IMR-90 (cell line): ENCODE measurements at regions not wholly inside any gene's neighbourhood (a gene's known extent, or its start where the extent isn't known, plus 50 kb on each side); places are given as distances from the start of the nearest gene placed in this dataset.

Experiments used
- ATAC-seq: fragments of 200-7000 bp; cut with Tn5 transposase; 2 replicates; pipeline ENCODE4 v1.9.1; 2020; ENCODE audit warnings: low read depth, mild to moderate bottlenecking, moderate library complexity
- BruUV-seq: library from RNA; stranded (reverse); fragments of 400-500 nt; replicated peaks from 2 replicates; lab custom pipeline; 2021; lab: Mats Ljungman, UMichigan
- CTCF ChIA-PET: fragments of 300-600 bp; formaldehyde crosslinking; extraction: SDS; loops from one replicate; lab custom pipeline; 2021; ENCODE audit warnings: antibody characterized with exemption; lab: Yijun Ruan, JAX
- POLR2A ChIA-PET: fragments of 300-600 bp; sonication (Branson Sonifier 250); formaldehyde crosslinking; loops from one replicate; lab custom pipeline; 2022; ENCODE audit warnings: antibody characterized with exemption; ENCODE audit not compliant: unreplicated experiment; lab: Charles Lee
- DNase-seq: peaks from one replicate; pipeline ENCODE4 v3.0.0; 2013
- H2AFZ ChIP-seq: replicated peaks from 2 replicates; pipeline ENCODE3; 2013; ENCODE audit warnings: low read length, mild to moderate bottlenecking; ENCODE audit not compliant: poor library complexity
- H2AK5ac ChIP-seq: 2 replicates; pipeline ENCODE4 v1.6.1; 2013; ENCODE audit warnings: low read depth, low read length, inconsistent platforms
- H2AK9ac ChIP-seq: replicated peaks from 2 replicates; pipeline ENCODE3; 2013; ENCODE audit warnings: mild to moderate bottlenecking, low read depth, low read length, moderate library complexity; ENCODE audit not compliant: poor library complexity
- H2BK120ac ChIP-seq: 2 replicates; pipeline ENCODE4 v1.6.1; 2013; ENCODE audit warnings: low read depth, low read length, inconsistent platforms
- H2BK15ac ChIP-seq: 3 replicates; pipeline ENCODE4 v1.6.1; 2013; ENCODE audit warnings: low read depth, low read length, inconsistent platforms
- H2BK20ac ChIP-seq: 2 replicates; pipeline ENCODE4 v1.6.1; 2013; ENCODE audit warnings: low read depth, mild to moderate bottlenecking, inconsistent platforms, low read length, moderate library complexity
- H2BK5ac ChIP-seq: 2 replicates; pipeline ENCODE4 v1.6.1; 2013; ENCODE audit warnings: mild to moderate bottlenecking, low read depth, low read length, inconsistent platforms; ENCODE audit not compliant: poor library complexity, severe bottlenecking
- H3K14ac ChIP-seq: replicated peaks from 2 replicates; pipeline ENCODE4 v1.6.1; 2013; ENCODE audit warnings: low read depth, low read length, inconsistent platforms
- H3K18ac ChIP-seq: 2 replicates; pipeline ENCODE4 v1.6.1; 2013; ENCODE audit warnings: low read depth, low read length, control low read depth
- H3K23ac ChIP-seq: 2 replicates; pipeline ENCODE4 v1.6.1; 2013; ENCODE audit warnings: low read depth, low read length, inconsistent platforms
- H3K27ac ChIP-seq: 2 replicates; pipeline ENCODE4 v1.5.1; 2013; ENCODE audit warnings: mild to moderate bottlenecking, control low read depth, low read length; ENCODE audit not compliant: insufficient read depth
- H3K27me3 ChIP-seq: 2 replicates; pipeline ENCODE4 v1.6.1; 2013; ENCODE audit warnings: low read length; ENCODE audit not compliant: control insufficient read depth, insufficient read depth
- H3K36me3 ChIP-seq: 2 replicates; pipeline ENCODE4 v1.6.1; 2013; ENCODE audit warnings: low read length, mixed read lengths; ENCODE audit not compliant: control insufficient read depth, insufficient read depth
- H3K4ac ChIP-seq: 2 replicates; pipeline ENCODE4 v1.6.1; 2013; ENCODE audit warnings: low read depth, low read length, inconsistent platforms
- H3K4me1 ChIP-seq: 2 replicates; pipeline ENCODE4 v1.6.1; 2013; ENCODE audit warnings: low read length, mixed read lengths; ENCODE audit not compliant: control insufficient read depth, insufficient read depth
- H3K4me2 ChIP-seq: 2 replicates; pipeline ENCODE4 v1.6.1; 2013; ENCODE audit warnings: low read depth, mild to moderate bottlenecking, control low read depth, low read length, moderate library complexity
- H3K4me3 ChIP-seq: 2 replicates; pipeline ENCODE4 v1.5.1; 2013; ENCODE audit warnings: low read depth, mild to moderate bottlenecking, control low read depth, low read length, moderate library complexity; ENCODE audit not compliant: insufficient read depth
- H3K56ac ChIP-seq: 2 replicates; pipeline ENCODE4 v1.6.1; 2013; ENCODE audit warnings: low read length, inconsistent platforms; ENCODE audit not compliant: insufficient read depth; ENCODE audit errors: extremely low read depth
- H3K79me1 ChIP-seq, 2 experiments: 2 replicates each; pipeline ENCODE4 v1.6.1; 2013; ENCODE audit warnings: low read length in 2 of 2, inconsistent platforms in 1 of 2, low read depth in 1 of 2
- H3K9ac ChIP-seq: 2 replicates; pipeline ENCODE4 v1.6.1; 2013; ENCODE audit warnings: low read depth, low read length, control low read depth
- H3K9me1 ChIP-seq: 2 replicates; pipeline ENCODE4 v1.6.1; 2013; ENCODE audit warnings: low read length, inconsistent platforms; ENCODE audit not compliant: insufficient read depth
- H3K9me3 ChIP-seq: 2 replicates; pipeline ENCODE4 v1.6.1; 2013; ENCODE audit warnings: low read length; ENCODE audit not compliant: control insufficient read depth, insufficient read depth
- H4K20me1 ChIP-seq: 2 replicates; pipeline ENCODE4 v1.6.1; 2013; ENCODE audit warnings: low read length, inconsistent platforms; ENCODE audit not compliant: insufficient read depth
- H4K5ac ChIP-seq: 2 replicates; pipeline ENCODE4 v1.6.1; 2013; ENCODE audit warnings: mild to moderate bottlenecking, low read depth, low read length, control low read depth
- H4K8ac ChIP-seq, 2 experiments: 2 replicates each; pipeline ENCODE4 v1.6.1; 2013; ENCODE audit warnings: low read depth in 2 of 2, low read length in 2 of 2, control low read depth in 1 of 2, inconsistent platforms in 1 of 2
- H4K91ac ChIP-seq: 2 replicates; pipeline ENCODE4 v1.6.1; 2013; ENCODE audit warnings: low read depth, low read length, inconsistent platforms; ENCODE audit not compliant: insufficient read depth
- FOS ChIP-seq: fragments of 150-350 bp; IDR thresholded peaks from 2 replicates; pipeline ENCODE4 v1.6.1; 2016; ENCODE audit warnings: low read depth, low read length
- NFE2L2 ChIP-seq: fragments of 150-350 bp; IDR thresholded peaks from 2 replicates; pipeline ENCODE4 v1.6.1; 2016; ENCODE audit warnings: low read depth, mild to moderate bottlenecking, low read length
- POLR2A ChIP-seq: IDR thresholded peaks from 2 replicates; pipeline ENCODE4 v1.6.1; 2012; ENCODE audit warnings: mild to moderate bottlenecking, low read depth, low read length
- RFX5 ChIP-seq: IDR thresholded peaks from 2 replicates; pipeline ENCODE4 v1.8.0; 2012; ENCODE audit warnings: low read depth, mild to moderate bottlenecking, low read length, moderate library complexity
- USF2 ChIP-seq: fragments of 150-350 bp; IDR thresholded peaks from 2 replicates; pipeline ENCODE4 v1.6.1; 2017; ENCODE audit warnings: mild to moderate bottlenecking, antibody characterized with exemption, low read length, low read depth
- WGBS, 2 experiments: methylation state at CpG; one replicate each; pipeline versions ENCODE4 v1.1.5 to v1.1.7; 2013; ENCODE audit warnings: missing lambda C conversion rate in 2 of 2; ENCODE audit not compliant: insufficient read length in 1 of 2; ENCODE audit errors: extremely low coverage in 2 of 2; 5-methylcytosine and 5-hydroxymethylcytosine counted together
- dilution Hi-C: fragments of 300-500 bp; cut with HindIII; formaldehyde crosslinking; loops from one replicate; pipeline ENCODE4 v1.14.3; 2018; ENCODE audit warnings: low sequenced_read_pairs; ENCODE audit not compliant: unreplicated experiment
- in situ Hi-C: fragments of 300-500 bp; cut with MboI; formaldehyde crosslinking; loops from 3 replicates; pipeline ENCODE4 v1.14.3; 2019; ENCODE audit warnings: low sequenced_read_pairs, inconsistent platforms, mixed read lengths
- intact Hi-C: fragments of 100-400 bp; cut with micrococcal nuclease; formaldehyde crosslinking; loops from 2 replicates; pipeline ENCODE4 v1.10.0; 2022

- in situ Hi-C loops, result no loop called here
- no peak for TF ChIP-seq POLR2A
- no peak for TF ChIP-seq FOS
- no peak for TF ChIP-seq USF2
- TF ChIP-seq RFX5, result no peak
- TF ChIP-seq NFE2L2, result no peak
- no peaks in the 10 kb centered on the region for H3K9me3 ChIP-seq
- H2AK9ac ChIP-seq, result no peak overlapping the region
- H2BK15ac ChIP-seq, result no peak overlapping the region
- ChIA-PET CTCF (interaction anchor here (0.6 kb wide), 1 partner anchor 1151 kb away, joined by 4 read pairs; no protein-coding TSS in a partner anchor), POLR2A (no interaction called here)
- no peaks in the 10 kb centered on the region for H3K9me1 ChIP-seq
- no peak overlapping the region for H3K14ac ChIP-seq
- H3K27me3 ChIP-seq, result no peaks in the 10 kb centered on the region
- no peak overlapping the region for H2AK5ac ChIP-seq
- H4K91ac ChIP-seq, result no peak overlapping the region
- DNase-seq (no peak), ATAC-seq (no peak)
- no peak overlapping the region for H3K27ac ChIP-seq
- H3K4ac ChIP-seq, result no peak overlapping the region
- H3K18ac ChIP-seq, result no peak overlapping the region
- H4K8ac ChIP-seq, result no peak overlapping the region
- no peak overlapping the region for H3K23ac ChIP-seq
- BruUV-seq, result no TSS peak
- no peak overlapping the region for H2BK120ac ChIP-seq
- WGBS, 2 experiments, result no CpG with 5 or more reads among the region's 5 CpGs
- no peaks in the 10 kb centered on the region for H3K79me1 ChIP-seq
- no peak overlapping the region for H2AFZ ChIP-seq
- H2BK20ac ChIP-seq, result no peak overlapping the region
- intact Hi-C loops, result no loop called here
- no peaks in the 10 kb centered on the region for H3K36me3 ChIP-seq
- no peaks in the 10 kb centered on the region for H3K4me1 ChIP-seq
- dilution Hi-C loops, result no loop called here
- H2BK5ac ChIP-seq, result no peak overlapping the region
- H4K5ac ChIP-seq, result no peak overlapping the region
- no peak overlapping the region for H3K56ac ChIP-seq
- H4K20me1 ChIP-seq, result no peaks in the 10 kb centered on the region
- no peak overlapping the region for H3K4me2 ChIP-seq
- H3K4me3 ChIP-seq, result no peak overlapping the region
- no peak overlapping the region for H3K9ac ChIP-seq
Observed at GRCh38 chr12:98329589-98329988, 185.8 kb upstream of the TMPO start.
